Osteocyte (in vitro differentiated cells): ENCODE measurements at regions not wholly inside any gene's neighbourhood (a gene's known extent, or its start where the extent isn't known, plus 50 kb on each side); places are given as distances from the start of the nearest gene placed in this dataset.

ENCODE experiments used
- DNase-seq: peaks from one replicate; pipeline ENCODE4 v3.0.0; 2021; ENCODE audit warnings: mixed read lengths; ENCODE audit not compliant: unreplicated experiment; ENCODE audit errors: extremely low spot score
- H3K27ac Mint-ChIP-seq: one replicate; pipeline ENCODE4 v1.8.0; 2021; ENCODE audit warnings: mild to moderate bottlenecking, mixed read lengths; ENCODE audit not compliant: unreplicated experiment
- H3K27me3 Mint-ChIP-seq: one replicate; pipeline ENCODE4 v1.8.0; 2021; ENCODE audit warnings: mixed read lengths; ENCODE audit not compliant: unreplicated experiment
- H3K36me3 Mint-ChIP-seq: one replicate; pipeline ENCODE4 v1.8.0; 2021; ENCODE audit warnings: mixed read lengths; ENCODE audit not compliant: unreplicated experiment
- H3K4me1 Mint-ChIP-seq: one replicate; pipeline ENCODE4 v1.8.0; 2021; ENCODE audit warnings: mixed read lengths; ENCODE audit not compliant: unreplicated experiment
- H3K4me3 Mint-ChIP-seq: one replicate; pipeline ENCODE4 v1.8.0; 2021; ENCODE audit warnings: mild to moderate bottlenecking, moderate library complexity, mixed read lengths; ENCODE audit not compliant: unreplicated experiment
- H3K9me3 Mint-ChIP-seq: one replicate; pipeline ENCODE4 v1.8.0; 2021; ENCODE audit warnings: mixed read lengths; ENCODE audit not compliant: unreplicated experiment
- CTCF ChIP-seq: fragments of 200-600 bp; sonication (generic); IDR thresholded peaks from 2 replicates; pipeline ENCODE4 v1.5.0; 2021; ENCODE audit warnings: antibody characterized with exemption, mild to moderate bottlenecking, moderate library complexity

DNA sequence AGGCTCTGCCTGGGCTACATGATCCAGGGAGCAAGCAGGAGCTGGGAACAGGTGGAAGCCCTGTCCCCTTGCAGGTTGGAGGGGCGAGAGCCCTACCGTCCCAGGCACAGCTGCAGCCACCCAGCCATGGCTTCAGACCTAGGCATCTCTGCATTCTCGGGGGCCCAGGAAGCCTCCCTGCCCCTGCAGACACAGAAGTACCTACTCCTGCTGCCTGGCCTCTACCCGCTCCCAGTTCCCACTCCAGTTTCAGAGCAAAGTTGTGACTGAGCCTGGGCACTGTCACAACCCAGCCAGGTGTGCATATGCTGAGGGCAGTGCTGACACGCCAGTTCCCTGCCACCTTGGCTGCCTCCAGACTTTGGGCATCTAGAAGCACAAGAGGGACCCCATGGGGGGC lies 645.9 kb downstream of the HTR1B start:
- no peak for TF ChIP-seq CTCF
- Mint-ChIP-seq H3K4me3 (no peak overlapping the region), H3K4me1 (no peaks in the 10 kb centered on the region), H3K27me3 (peaks cover 11% of the 10 kb centered on the region), H3K9me3 (peaks cover 11% of the 10 kb centered on the region), H3K36me3 (no peaks in the 10 kb centered on the region), H3K27ac (no peak overlapping the region)
- DNase-seq: no peak

DNA sequence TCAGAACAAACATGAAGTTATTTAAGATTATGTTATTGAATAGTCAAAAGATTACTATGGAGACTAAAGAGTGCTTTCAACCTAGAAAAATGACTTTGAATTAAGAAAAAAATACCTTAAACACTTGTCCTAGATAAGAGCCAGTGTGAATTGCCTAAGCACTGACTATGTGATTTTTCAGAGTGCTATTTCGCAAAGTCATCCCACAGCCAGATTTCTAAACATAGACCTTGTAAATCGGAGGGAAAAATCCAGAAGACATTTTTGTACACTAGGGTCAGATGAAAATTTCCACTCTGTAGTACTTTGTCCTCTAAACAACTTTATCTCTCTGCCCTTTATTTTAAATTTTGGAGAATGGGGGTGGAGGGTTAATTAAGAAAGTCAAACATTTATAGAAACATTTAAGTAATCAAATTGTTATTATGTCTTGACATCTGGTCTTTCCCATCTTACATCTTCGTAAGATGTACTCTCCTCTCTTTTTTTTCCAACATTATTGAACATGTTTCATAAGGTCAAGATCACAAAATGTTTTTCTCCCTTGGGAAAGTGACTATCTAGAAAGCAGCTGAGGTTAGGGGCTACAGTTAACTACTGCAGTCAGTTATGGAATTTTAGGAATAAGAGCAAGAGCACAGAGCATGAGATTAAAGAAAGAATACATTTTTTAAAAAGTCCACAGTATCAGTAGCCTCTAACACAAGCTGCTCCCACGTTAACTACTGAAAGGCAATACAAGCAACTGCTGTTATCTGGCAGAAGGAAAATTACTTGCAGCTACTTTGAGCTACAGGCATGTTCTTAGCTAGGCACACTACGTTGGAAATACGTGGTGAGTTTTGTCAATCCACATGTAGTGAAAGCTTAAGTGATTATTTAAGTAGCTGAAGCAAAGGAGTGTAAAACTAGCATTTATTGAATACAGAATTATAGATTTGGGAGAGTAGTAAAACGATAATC lies 648.5 kb downstream of the HTR1B start:
- H3K36me3 Mint-ChIP-seq: no peaks in the 10 kb centered on the region
- no peaks in the 10 kb centered on the region for H3K4me1 Mint-ChIP-seq
- H3K27ac Mint-ChIP-seq: no peak overlapping the region
- H3K27me3 Mint-ChIP-seq: peaks cover 11% of the 10 kb centered on the region
- H3K9me3 Mint-ChIP-seq: no peaks in the 10 kb centered on the region
- DNase-seq: no peak
- H3K4me3 Mint-ChIP-seq: no peak overlapping the region
- no peak for TF ChIP-seq CTCF

DNA sequence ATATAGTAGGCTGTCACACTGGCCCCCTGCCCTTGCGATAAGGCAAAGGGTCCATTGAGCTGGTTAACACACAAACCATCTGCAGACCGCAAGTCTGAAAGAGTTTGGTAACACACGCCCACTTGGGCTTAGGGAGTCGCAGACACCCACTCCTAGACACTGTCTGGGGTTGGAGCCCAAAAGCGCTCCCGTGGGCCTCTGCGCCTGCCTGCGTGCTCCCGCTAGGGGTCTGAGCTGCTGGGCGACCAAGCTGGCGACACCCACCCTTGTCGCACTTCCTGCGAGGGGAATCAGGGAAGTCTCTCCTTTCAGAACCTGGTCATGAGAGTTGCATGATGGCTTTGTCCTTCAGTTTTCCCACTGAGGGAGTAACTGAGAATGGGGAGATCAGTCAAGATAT lies 653.0 kb downstream of the HTR1B start:
- Mint-ChIP-seq H3K4me3 (no peak overlapping the region), H3K4me1 (no peaks in the 10 kb centered on the region)
- TF ChIP-seq CTCF: no peak

GRCh38 chr6:76803038-76803580 lies 660.2 kb downstream of the HTR1B start:
- H3K9me3 Mint-ChIP-seq: no peaks in the 10 kb centered on the region
- H3K4me3 Mint-ChIP-seq: no peak overlapping the region
- no peak for DNase-seq
- no peaks in the 10 kb centered on the region for H3K27me3 Mint-ChIP-seq
- no peaks in the 10 kb centered on the region for H3K4me1 Mint-ChIP-seq
- H3K36me3 Mint-ChIP-seq: no peaks in the 10 kb centered on the region
- TF ChIP-seq CTCF: no peak
- no peak overlapping the region for H3K27ac Mint-ChIP-seq

More for the DNA sequence above, 653.0 kb downstream of the HTR1B start:
- no peak for DNase-seq
- no peaks in the 10 kb centered on the region for H3K9me3 Mint-ChIP-seq
- peaks cover 8% of the 10 kb centered on the region for H3K27me3 Mint-ChIP-seq
- no peak overlapping the region for H3K27ac Mint-ChIP-seq
- no peaks in the 10 kb centered on the region for H3K36me3 Mint-ChIP-seq

- Mint-ChIP-seq H3K4me1 (no peaks in the 10 kb centered on the region), H3K9me3 (no peaks in the 10 kb centered on the region), H3K27me3 (peaks cover 2% of the 10 kb centered on the region), H3K27ac (no peak overlapping the region), H3K4me3 (no peak overlapping the region), H3K36me3 (no peaks in the 10 kb centered on the region)
- no peak for DNase-seq
- no peak for TF ChIP-seq CTCF
Observed at GRCh38 chr6:76792394-76792793, 670.9 kb downstream of the HTR1B start.
